ENCODE measurements at regions not wholly inside any gene's neighbourhood (a gene's known extent, or its start where the extent isn't known, plus 50 kb on each side); places are given as distances from the start of the nearest gene placed in this dataset.

- Histone ChIP-seq H3K9ac (ENCODE audit: control insufficient read depth, extremely low read depth, insufficient read depth, low read length) (no peak overlapping the region), H3K27ac (ENCODE audit: control insufficient read depth, insufficient read depth, low read length) (no peak overlapping the region), H3K79me2 (ENCODE audit: control insufficient read depth, insufficient read depth, low read length) (no peaks in the 10 kb centered on the region), H3K9me3 (ENCODE audit: control insufficient read depth, low read depth, low read length) (no peaks in the 10 kb centered on the region), H3K27me3 (ENCODE audit: control insufficient read depth, extremely low read depth, insufficient read depth, low read length) (no peaks in the 10 kb centered on the region), H3K4me1 (ENCODE audit: control insufficient read depth, extremely low read depth, insufficient read depth, low read length) (no peaks in the 10 kb centered on the region), H3K4me2 (ENCODE audit: control insufficient read depth, extremely low read depth, insufficient read depth, low read depth, low read length) (no peak overlapping the region), H3K4me3 (ENCODE audit: control insufficient read depth in 2 of 3, extremely low read depth in 1 of 3, insufficient read depth in 2 of 3, low read depth in 1 of 3, low read length in 3 of 3) (no peak overlapping the region), H2AFZ (ENCODE audit: control insufficient read depth, low read length) (no peak overlapping the region), H3K36me3 (ENCODE audit: control insufficient read depth in 2 of 2, extremely low read depth in 1 of 2, insufficient read depth in 2 of 2, low read length in 2 of 2) (no peaks in the 10 kb centered on the region), H3K9me1 (ENCODE audit: control insufficient read depth, extremely low read depth, insufficient read depth, low read length) (no peaks in the 10 kb centered on the region), H4K20me1 (ENCODE audit: control insufficient read depth, extremely low read depth, insufficient read depth, low read length) (no peaks in the 10 kb centered on the region)
- dilution Hi-C loops (cut with MboI; ENCODE audit: extremely low pct_ligation_motif_present, low sequenced_read_pairs) = no loop called here
- TF ChIP-seq EZH2 (IDR thresholded peaks at IDR 0.05; ENCODE audit: low read length) = no peak
- FAIRE-seq (no peak), DNase-seq (ENCODE audit: low read depth, low spot score) (no peak)
Observed at GRCh38 chr13:74645586-74645985, 511.4 kb upstream of the KLF12 start.

- Histone ChIP-seq H3K36me3 (ENCODE audit: control insufficient read depth in 2 of 2, extremely low read depth in 1 of 2, insufficient read depth in 2 of 2, low read length in 2 of 2) (no peaks in the 10 kb centered on the region), H3K9me1 (ENCODE audit: control insufficient read depth, extremely low read depth, insufficient read depth, low read length) (no peaks in the 10 kb centered on the region), H3K9me3 (ENCODE audit: control insufficient read depth, low read depth, low read length) (no peaks in the 10 kb centered on the region), H3K27me3 (ENCODE audit: control insufficient read depth, extremely low read depth, insufficient read depth, low read length) (no peaks in the 10 kb centered on the region), H2AFZ (ENCODE audit: control insufficient read depth, low read length) (no peak overlapping the region), H3K4me3 (ENCODE audit: control insufficient read depth in 2 of 3, extremely low read depth in 1 of 3, insufficient read depth in 2 of 3, low read depth in 1 of 3, low read length in 3 of 3) (no peak overlapping the region), H3K4me1 (ENCODE audit: control insufficient read depth, extremely low read depth, insufficient read depth, low read length) (no peaks in the 10 kb centered on the region), H3K9ac (ENCODE audit: control insufficient read depth, extremely low read depth, insufficient read depth, low read length) (no peak overlapping the region), H3K79me2 (ENCODE audit: control insufficient read depth, insufficient read depth, low read length) (no peaks in the 10 kb centered on the region), H3K4me2 (ENCODE audit: control insufficient read depth, extremely low read depth, insufficient read depth, low read depth, low read length) (no peak overlapping the region), H3K27ac (ENCODE audit: control insufficient read depth, insufficient read depth, low read length) (no peak overlapping the region), H4K20me1 (ENCODE audit: control insufficient read depth, extremely low read depth, insufficient read depth, low read length) (no peaks in the 10 kb centered on the region)
- FAIRE-seq (no peak), DNase-seq (ENCODE audit: low read depth, low spot score) (no peak)
- TF ChIP-seq CTCF (optimal IDR thresholded peaks at IDR 0.05 in 1 of 3, IDR thresholded peaks at IDR 0.05 in 1 of 3, conservative IDR thresholded peaks at IDR 0.05 in 1 of 3; ENCODE audit: extremely low read depth in 1 of 3, insufficient read depth in 2 of 3, low read length in 3 of 3) = no peak
- no peak for TF ChIP-seq EZH2 (IDR thresholded peaks at IDR 0.05; ENCODE audit: low read length)
- dilution Hi-C loops (cut with MboI; ENCODE audit: extremely low pct_ligation_motif_present, low sequenced_read_pairs) = no loop called here
Observed at GRCh38 chr13:74644229-74644628, 510.0 kb upstream of the KLF12 start.

DNA sequence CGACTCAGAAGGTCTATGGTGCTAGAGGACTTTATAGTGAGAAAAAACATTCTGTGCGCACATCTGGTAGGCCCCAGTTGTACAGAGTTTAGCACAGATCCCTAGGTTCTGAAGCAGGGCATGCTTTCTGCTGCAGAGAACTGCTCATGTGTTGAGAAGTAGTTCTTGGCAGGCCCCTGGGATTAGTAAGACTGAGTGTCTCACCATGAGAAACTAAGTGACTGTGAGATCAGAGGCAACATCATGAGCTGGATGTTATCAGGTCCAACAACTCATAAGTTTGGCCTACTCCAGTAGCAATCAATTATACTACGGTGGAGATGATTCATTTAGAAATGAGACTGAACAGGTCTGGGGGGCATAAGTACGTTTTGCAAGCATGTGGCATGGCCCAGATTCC lies 507.4 kb upstream of the KLF12 start:
- H3K4me3 ChIP-seq (ENCODE audit: control insufficient read depth in 2 of 3, extremely low read depth in 1 of 3, insufficient read depth in 2 of 3, low read depth in 1 of 3, low read length in 3 of 3) = no peak overlapping the region
- no peak overlapping the region for H3K9ac ChIP-seq (ENCODE audit: control insufficient read depth, extremely low read depth, insufficient read depth, low read length)
- H3K79me2 ChIP-seq (ENCODE audit: control insufficient read depth, insufficient read depth, low read length) = no peaks in the 10 kb centered on the region
- H3K4me2 ChIP-seq (ENCODE audit: control insufficient read depth, extremely low read depth, insufficient read depth, low read depth, low read length) = no peak overlapping the region
- no peak overlapping the region for H3K27ac ChIP-seq (ENCODE audit: control insufficient read depth, insufficient read depth, low read length)
- H3K36me3 ChIP-seq (ENCODE audit: control insufficient read depth in 2 of 2, extremely low read depth in 1 of 2, insufficient read depth in 2 of 2, low read length in 2 of 2) = no peaks in the 10 kb centered on the region
- H3K9me1 ChIP-seq (ENCODE audit: control insufficient read depth, extremely low read depth, insufficient read depth, low read length) = no peaks in the 10 kb centered on the region
- no peaks in the 10 kb centered on the region for H3K4me1 ChIP-seq (ENCODE audit: control insufficient read depth, extremely low read depth, insufficient read depth, low read length)
- dilution Hi-C loops (cut with MboI; ENCODE audit: extremely low pct_ligation_motif_present, low sequenced_read_pairs) = no loop called here
- H2AFZ ChIP-seq (ENCODE audit: control insufficient read depth, low read length) = no peak overlapping the region
- no peak for TF ChIP-seq EZH2 (IDR thresholded peaks at IDR 0.05; ENCODE audit: low read length)
- no peak for TF ChIP-seq CTCF (optimal IDR thresholded peaks at IDR 0.05 in 1 of 3, IDR thresholded peaks at IDR 0.05 in 1 of 3, conservative IDR thresholded peaks at IDR 0.05 in 1 of 3; ENCODE audit: extremely low read depth in 1 of 3, insufficient read depth in 2 of 3, low read length in 3 of 3)
- no peaks in the 10 kb centered on the region for H3K9me3 ChIP-seq (ENCODE audit: control insufficient read depth, low read depth, low read length)
- FAIRE-seq = no peak
- no peaks in the 10 kb centered on the region for H4K20me1 ChIP-seq (ENCODE audit: control insufficient read depth, extremely low read depth, insufficient read depth, low read length)
- no peaks in the 10 kb centered on the region for H3K27me3 ChIP-seq (ENCODE audit: control insufficient read depth, extremely low read depth, insufficient read depth, low read length)
- DNase-seq (ENCODE audit: low read depth, low spot score) = no peak
